HL-60 (cell line): ENCODE measurements at regions not wholly inside any gene's neighbourhood (a gene's known extent, or its start where the extent isn't known, plus 50 kb on each side); places are given as distances from the start of the nearest gene placed in this dataset.

ENCODE experiments used
- DNase-seq, 2 experiments: peaks; one replicate each; pipeline ENCODE4 v3.0.0-alpha.2; 2010 to 2020; ENCODE audit warnings: low read depth in 1 of 2, low spot score in 1 of 2
- H3K27ac ChIP-seq: fragments of 250-450 bp; sonication (Bioruptor Pico); replicated peaks from 2 replicates; pipeline ENCODE4 v1.5.1; 2020; ENCODE audit warnings: mild to moderate bottlenecking, moderate library complexity
- H3K27me3 ChIP-seq: fragments of 250-450 bp; sonication (Bioruptor Pico); 2 replicates; pipeline ENCODE4 v1.5.1; 2021; ENCODE audit warnings: mild to moderate bottlenecking, moderate library complexity; ENCODE audit not compliant: insufficient read depth, poor library complexity, severe bottlenecking
- H3K4me3 ChIP-seq: replicated peaks from 2 replicates; pipeline ENCODE4 v1.5.1; 2011; ENCODE audit warnings: mild to moderate bottlenecking, control low read depth, low read length; ENCODE audit not compliant: insufficient read depth
- CTCF ChIP-seq: IDR thresholded peaks from one replicate; pipeline ENCODE4 v1.5.1; 2011; ENCODE audit warnings: low read length, control low read depth, inconsistent platforms; ENCODE audit not compliant: insufficient read depth
- GABPA ChIP-seq: IDR thresholded peaks from 2 replicates; pipeline ENCODE4 v1.6.1; 2012; ENCODE audit warnings: low read depth
- POLR2AphosphoS5 ChIP-seq: IDR thresholded peaks from 2 replicates; pipeline ENCODE4 v1.6.1; 2012; ENCODE audit warnings: low read depth
- SPI1 ChIP-seq: IDR thresholded peaks from 2 replicates; pipeline ENCODE4 v1.6.1; 2012; ENCODE audit warnings: low read depth, mild to moderate bottlenecking, borderline replicate concordance
- TF ChIP-seq, protein P1 (sequence below): IDR thresholded peaks from 2 replicates; pipeline ENCODE4 v1.6.1; 2012; ENCODE audit warnings: low read depth; ENCODE audit not compliant: insufficient replicate concordance

GRCh38 chr4:4631150-4631549 is 89.3 kb upstream of the STX18 start:
- TF ChIP-seq, protein P1, sequence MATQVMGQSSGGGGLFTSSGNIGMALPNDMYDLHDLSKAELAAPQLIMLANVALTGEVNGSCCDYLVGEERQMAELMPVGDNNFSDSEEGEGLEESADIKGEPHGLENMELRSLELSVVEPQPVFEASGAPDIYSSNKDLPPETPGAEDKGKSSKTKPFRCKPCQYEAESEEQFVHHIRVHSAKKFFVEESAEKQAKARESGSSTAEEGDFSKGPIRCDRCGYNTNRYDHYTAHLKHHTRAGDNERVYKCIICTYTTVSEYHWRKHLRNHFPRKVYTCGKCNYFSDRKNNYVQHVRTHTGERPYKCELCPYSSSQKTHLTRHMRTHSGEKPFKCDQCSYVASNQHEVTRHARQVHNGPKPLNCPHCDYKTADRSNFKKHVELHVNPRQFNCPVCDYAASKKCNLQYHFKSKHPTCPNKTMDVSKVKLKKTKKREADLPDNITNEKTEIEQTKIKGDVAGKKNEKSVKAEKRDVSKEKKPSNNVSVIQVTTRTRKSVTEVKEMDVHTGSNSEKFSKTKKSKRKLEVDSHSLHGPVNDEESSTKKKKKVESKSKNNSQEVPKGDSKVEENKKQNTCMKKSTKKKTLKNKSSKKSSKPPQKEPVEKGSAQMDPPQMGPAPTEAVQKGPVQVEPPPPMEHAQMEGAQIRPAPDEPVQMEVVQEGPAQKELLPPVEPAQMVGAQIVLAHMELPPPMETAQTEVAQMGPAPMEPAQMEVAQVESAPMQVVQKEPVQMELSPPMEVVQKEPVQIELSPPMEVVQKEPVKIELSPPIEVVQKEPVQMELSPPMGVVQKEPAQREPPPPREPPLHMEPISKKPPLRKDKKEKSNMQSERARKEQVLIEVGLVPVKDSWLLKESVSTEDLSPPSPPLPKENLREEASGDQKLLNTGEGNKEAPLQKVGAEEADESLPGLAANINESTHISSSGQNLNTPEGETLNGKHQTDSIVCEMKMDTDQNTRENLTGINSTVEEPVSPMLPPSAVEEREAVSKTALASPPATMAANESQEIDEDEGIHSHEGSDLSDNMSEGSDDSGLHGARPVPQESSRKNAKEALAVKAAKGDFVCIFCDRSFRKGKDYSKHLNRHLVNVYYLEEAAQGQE, result no peak
- TF ChIP-seq CTCF, result no peak
- TF ChIP-seq SPI1, result no peak
- no peak for TF ChIP-seq GABPA
- no peak for TF ChIP-seq POLR2AphosphoS5
- Histone ChIP-seq H3K4me3 (no peak overlapping the region), H3K27ac (no peak overlapping the region), H3K27me3 (no peaks in the 10 kb centered on the region)
- DNase-seq, result no peak

- TF ChIP-seq POLR2AphosphoS5 (no peak), CTCF (no peak), SPI1 (no peak), GABPA (no peak)
- TF ChIP-seq, protein P1, result no peak
- no peak overlapping the region for H3K27ac ChIP-seq
- H3K4me3 ChIP-seq, result no peak overlapping the region
- no peaks in the 10 kb centered on the region for H3K27me3 ChIP-seq
- DNase-seq, result no peak
Measured at GRCh38 chr4:4627906-4628305, 86.1 kb upstream of the STX18 start.

DNA sequence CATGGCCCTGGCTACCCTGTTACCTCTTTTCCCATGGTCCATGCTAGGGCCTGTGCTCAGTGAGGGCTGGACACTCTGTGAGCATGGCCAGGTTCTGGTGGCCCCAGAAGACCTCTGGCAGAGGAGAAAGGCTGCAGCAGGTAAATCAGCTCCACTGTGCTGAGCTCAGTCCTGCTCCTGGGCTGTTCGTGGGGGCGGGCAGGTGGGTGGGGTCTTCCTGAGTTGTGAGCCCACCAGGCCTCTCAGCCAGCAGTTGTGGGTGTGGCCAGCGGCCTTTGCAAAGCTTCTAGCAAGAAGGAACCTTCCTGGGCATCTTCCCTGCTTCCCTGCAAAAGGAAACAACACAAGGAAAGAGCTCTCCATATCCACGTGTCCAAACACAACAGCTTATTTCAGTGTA is 85.3 kb upstream of the STX18 start:
- DNase-seq, result no peak
- no peaks in the 10 kb centered on the region for H3K27me3 ChIP-seq
- no peak overlapping the region for H3K27ac ChIP-seq
- TF ChIP-seq CTCF, result no peak
- TF ChIP-seq GABPA, result no peak
- no peak for TF ChIP-seq SPI1
- no peak for TF ChIP-seq POLR2AphosphoS5
- TF ChIP-seq, protein P1, result no peak
- H3K4me3 ChIP-seq, result no peak overlapping the region
